ENCODE measurements at regions not wholly inside any gene's neighbourhood (a gene's known extent, or its start where the extent isn't known, plus 50 kb on each side); places are given as distances from the start of the nearest gene placed in this dataset.

GRCh38 chrX:109841869-109842579 is 109.0 kb upstream of the ACSL4 start:
- in situ Hi-C loops (cut with MboI; ENCODE audit: low sequenced_read_pairs), result no loop called here

DNA sequence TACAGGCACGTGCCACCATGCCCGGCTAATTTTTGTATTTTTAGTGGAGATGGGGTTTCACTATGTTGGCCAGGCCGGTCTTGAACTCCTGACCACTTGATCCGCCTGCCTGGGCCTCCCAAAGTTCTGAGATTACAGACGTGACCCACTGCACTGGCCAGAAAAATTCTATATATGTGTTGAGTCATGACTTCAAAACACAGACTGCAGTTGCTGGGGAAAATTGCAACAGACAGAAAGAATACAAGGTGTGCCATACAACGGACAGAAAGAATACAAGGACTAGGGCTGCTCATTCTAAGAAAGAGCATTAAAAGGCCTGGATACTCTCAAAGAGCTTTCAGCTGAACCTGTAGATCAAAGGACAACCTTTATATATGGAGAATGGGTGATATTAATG is 109.6 kb upstream of the ACSL4 start:
- in situ Hi-C loops (cut with MboI; ENCODE audit: low sequenced_read_pairs), result no loop called here

GRCh38 chrX:109843963-109844751 is 111.1 kb upstream of the ACSL4 start:
- in situ Hi-C loops (cut with MboI; ENCODE audit: low sequenced_read_pairs), result no loop called here

GRCh38 chrX:109844986-109845385 is 111.9 kb upstream of the ACSL4 start:
- in situ Hi-C loops (cut with MboI; ENCODE audit: low sequenced_read_pairs), result no loop called here

DNA sequence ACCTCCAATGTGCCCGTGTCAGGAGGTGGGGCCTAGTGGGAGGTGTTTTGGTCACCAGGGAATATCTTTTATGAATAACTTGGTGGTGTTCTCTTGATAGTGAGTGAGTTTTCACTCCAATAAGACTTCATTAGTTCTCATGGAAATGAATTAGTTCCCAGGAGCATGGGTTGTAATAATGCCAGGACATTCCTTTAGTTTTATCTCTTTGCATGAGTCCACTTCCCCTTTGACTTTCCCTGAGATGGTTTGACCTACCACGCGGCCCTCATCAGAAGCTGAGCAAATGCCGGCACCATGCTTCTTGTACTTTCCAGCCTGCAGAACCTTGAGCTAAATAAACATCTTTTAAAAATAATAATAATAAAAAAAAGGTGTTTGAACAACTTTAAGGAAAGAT is 112.9 kb upstream of the ACSL4 start:
- in situ Hi-C loops (cut with MboI; ENCODE audit: low sequenced_read_pairs), result no loop called here

GRCh38 chrX:109847257-109848187 is 114.5 kb upstream of the ACSL4 start:
- in situ Hi-C loops (cut with MboI; ENCODE audit: low sequenced_read_pairs), result no loop called here

GRCh38 chrX:109848461-109849050 is 115.5 kb upstream of the ACSL4 start:
- in situ Hi-C loops (cut with MboI; ENCODE audit: low sequenced_read_pairs), result no loop called here

DNA sequence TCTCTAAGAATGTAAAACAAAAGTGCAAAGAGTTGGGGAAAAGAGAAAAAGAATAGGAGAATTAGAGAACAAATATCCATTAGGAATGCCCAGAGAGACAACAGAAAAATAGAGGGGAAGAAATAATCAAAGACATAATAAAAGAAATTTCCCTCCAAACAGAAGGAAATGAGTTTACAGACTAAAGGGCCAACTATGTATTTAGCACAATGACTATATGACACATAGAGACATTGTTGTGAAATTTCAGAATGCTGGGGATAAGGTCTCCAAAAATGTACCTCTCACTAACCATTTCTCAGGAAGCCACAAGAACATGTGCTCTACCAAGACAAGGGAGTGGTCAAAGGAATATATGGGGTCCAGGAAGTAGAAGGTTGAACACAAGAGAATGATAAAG is 121.0 kb upstream of the ACSL4 start:
- in situ Hi-C loops (cut with MboI; ENCODE audit: low sequenced_read_pairs), result no loop called here

DNA sequence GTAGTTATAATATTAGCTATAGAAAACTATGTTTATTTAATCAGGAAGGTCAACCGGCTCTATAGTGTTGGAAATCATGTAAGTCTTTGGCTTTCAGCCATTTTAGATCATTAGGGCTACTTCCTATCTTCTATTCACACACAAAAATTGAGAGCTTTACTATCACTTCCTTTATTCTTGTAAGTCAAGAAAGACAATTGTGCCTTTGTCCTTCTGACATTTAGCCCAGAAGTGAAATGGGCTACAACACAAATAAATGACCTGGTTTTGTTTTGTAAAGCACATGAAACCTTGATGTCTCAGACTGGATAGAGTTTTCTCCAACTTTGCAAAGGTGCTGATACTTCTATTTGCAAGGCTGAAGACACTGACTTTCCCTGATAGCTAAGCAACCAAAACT is 122.4 kb upstream of the ACSL4 start:
- in situ Hi-C loops (cut with MboI; ENCODE audit: low sequenced_read_pairs), result no loop called here

DNA sequence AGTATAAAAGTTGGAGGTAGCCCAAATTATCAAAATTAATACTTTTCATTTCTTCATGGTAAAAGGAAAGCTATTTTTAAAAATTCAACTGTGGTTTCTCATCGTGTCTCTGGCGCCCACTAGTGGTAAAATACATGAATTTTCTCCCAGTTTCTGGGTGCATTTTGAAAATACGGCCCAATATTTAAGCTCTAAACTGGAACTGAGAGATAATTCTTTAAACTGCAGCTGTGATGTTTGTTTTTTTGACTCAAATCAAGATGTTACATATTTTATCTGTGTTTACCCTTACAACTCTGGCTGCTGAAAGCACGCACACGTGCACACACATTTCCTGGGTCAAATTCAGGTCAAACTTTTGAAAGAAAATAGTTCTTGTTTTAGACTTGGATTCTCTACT is 123.9 kb upstream of the ACSL4 start:
- in situ Hi-C loops (cut with MboI; ENCODE audit: low sequenced_read_pairs), result no loop called here

DNA sequence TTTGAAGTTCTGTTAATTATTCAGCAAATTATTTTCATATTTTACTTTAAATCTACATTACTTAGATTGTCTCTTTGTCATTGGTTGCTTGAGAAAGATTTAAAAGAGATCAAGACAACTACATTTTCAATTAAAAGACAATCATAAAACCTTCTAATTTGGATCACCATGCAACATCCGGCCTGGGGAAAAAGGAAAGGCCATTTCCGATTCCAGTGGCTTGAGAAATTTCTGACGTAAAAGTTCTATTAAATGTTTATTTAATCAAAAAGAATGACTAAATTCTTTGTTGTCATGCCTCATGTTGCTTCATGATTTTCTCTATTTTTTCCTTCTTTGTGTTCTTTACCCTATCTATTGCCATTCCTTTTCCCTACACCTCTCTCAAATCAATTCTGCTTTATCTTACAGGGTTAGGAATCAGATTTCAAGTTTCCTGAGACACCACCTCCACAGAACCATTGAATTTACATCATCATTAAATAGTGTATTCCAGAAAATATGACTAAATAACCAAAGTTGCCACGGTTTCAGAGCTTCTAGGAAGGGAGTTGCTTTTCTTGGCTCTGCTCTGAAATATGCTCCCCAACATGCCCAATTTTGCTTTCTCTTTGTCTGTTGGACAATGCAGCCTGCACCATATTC is 124.6 kb upstream of the ACSL4 start:
- in situ Hi-C loops (cut with MboI; ENCODE audit: low sequenced_read_pairs), result no loop called here

DNA sequence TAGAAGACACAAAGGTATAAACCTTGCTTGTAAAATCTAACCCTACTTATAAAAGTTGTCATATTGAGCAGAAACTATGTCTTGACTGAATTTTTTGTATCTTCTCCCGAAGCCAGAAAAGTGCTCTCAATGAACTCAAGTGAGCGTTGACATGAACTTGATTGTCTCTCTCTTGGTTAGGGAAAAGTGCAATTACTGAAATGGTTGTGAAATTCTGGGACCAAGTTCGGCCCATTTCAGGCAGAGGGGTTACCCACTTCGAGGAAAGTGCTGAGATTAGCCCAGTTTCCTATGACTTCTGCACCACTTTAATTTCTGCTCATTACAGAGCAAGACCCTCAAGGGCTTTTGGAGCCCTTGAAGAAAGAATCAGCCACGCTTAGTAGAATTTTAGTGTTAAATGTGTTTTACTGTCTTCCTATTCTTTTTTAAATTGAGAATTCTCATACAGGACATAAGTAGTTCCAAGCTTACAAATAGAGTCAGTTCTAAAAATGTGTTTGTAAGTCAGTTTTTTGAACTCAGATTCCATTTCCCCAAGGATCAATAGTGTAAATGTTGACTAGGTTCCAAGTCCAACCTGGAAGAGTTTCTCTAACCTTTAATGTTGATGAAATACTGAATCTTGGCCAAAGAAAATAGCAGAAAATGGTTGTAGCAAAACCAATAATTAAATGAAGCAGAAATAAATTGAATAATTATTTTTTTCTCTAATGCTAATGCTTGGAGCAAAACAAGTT is 125.7 kb upstream of the ACSL4 start:
- in situ Hi-C loops (cut with MboI; ENCODE audit: low sequenced_read_pairs), result no loop called here

DNA sequence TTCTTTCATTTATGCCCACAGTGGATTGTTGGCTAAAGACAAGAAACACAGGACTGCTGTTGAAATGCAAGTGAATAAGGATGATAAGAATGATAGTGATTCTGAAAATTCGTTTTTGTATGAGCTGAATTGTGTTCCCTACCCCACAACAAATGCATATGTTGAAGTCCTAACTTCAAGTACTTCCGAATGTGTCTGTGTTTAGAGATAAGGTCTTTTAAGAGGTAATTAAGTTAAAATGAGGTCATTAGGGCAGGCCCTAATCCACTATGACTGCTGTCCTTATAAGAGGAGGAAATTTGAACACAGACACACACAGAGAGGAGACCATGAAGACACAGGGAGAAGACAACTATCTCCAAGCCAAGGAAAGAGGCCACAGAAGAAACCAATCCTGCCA is 126.6 kb upstream of the ACSL4 start:
- in situ Hi-C loops (cut with MboI; ENCODE audit: low sequenced_read_pairs), result no loop called here

DNA sequence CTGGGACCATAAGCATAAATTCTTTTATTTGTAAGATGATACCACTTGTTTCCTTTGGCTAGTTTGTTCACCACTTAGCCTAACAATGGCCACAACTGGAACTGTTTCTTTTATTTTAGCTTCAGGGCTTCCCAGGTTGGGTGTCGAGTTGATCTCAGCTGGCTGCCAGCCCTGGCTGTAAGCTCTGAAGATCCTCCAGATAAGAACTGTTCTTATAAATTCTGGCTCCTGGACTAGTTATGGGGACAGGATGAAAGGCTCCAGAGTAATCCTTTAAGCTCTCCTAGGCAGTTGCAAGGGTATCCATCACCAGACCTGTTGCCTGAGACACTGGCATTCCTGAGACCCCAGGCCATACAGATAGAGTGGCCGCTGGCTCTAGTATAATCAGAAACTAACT is 129.4 kb upstream of the ACSL4 start:
- in situ Hi-C loops (cut with MboI; ENCODE audit: low sequenced_read_pairs), result no loop called here

DNA sequence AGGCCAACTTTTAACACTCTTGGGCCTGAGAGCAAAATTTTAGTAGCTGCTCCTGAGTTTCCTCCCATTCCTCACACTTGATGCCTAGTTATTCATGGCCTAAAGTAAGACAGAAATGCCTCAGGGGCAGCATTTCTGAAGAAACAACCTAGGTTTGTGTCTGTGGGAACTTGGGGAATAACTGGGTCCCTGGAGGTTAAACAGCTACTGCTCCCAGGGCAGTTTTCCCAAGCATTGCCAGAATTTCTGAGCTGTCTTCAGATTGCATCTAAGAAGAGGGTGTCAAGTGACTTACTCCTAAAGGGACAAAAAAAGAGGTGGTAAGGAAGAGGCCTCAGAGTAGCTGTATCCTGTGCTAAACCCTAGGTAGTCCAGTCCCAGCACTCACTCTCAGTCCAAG is 130.8 kb upstream of the ACSL4 start:
- in situ Hi-C loops (cut with MboI; ENCODE audit: low sequenced_read_pairs), result no loop called here

DNA sequence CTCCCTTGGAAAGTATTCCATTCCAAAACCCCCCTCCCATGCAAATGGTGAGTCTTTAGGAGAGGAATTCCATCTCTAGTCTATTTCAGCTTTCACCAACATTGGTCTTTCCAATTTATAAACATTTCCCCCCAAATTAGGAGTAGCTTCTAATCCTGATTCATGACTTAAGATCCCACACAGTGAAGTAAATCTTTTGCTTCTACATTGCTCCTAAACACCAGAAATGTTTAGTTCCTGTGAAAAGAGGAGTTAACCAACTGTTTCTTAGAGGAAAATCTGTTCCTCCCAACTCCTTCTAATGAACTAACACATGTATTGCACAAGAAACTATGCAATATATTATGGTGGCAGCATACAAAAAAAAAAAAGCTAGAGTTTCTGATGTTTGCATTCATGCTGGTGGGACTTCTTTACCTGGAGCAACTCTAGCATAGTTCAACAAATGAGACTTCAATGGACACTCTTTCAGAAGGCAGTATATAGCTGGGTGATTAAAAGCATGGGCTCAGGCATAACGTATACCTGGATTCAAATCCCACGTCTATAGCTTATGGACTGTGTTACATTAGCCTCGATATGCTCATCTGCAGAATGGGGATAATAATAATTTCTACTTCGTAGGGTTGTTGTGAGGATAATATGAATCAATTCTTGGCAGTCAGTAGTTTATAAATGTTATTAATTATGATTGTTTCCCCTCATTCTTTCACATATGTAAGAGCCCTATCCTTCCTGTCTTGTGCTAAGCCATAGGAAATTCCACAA is 131.6 kb upstream of the TMEM164 start:
- in situ Hi-C loops (cut with MboI; ENCODE audit: low sequenced_read_pairs), result no loop called here

- in situ Hi-C loops (cut with MboI; ENCODE audit: low sequenced_read_pairs), result no loop called here
These were observed 130.7 kb upstream of the TMEM164 start for GRCh38 chrX:109872021-109872732.

GRCh38 chrX:109873574-109873973 is 129.3 kb upstream of the TMEM164 start:
- in situ Hi-C loops (cut with MboI; ENCODE audit: low sequenced_read_pairs), result no loop called here

GRCh38 chrX:109873983-109874382 is 128.9 kb upstream of the TMEM164 start:
- in situ Hi-C loops (cut with MboI; ENCODE audit: low sequenced_read_pairs), result no loop called here
